Glomerular visceral epithelial cell (primary cell): ENCODE measurements at regions not wholly inside any gene's neighbourhood (a gene's known extent, or its start where the extent isn't known, plus 50 kb on each side); places are given as distances from the start of the nearest gene placed in this dataset.
A peak's percentile ranks its signal among the peaks of the same experiment; 100 is the strongest.

Source experiments
- DNase-seq: peaks from one replicate; pipeline ENCODE4 v3.0.0-alpha.2; 2016; ENCODE audit errors: extremely low spot score

DNA sequence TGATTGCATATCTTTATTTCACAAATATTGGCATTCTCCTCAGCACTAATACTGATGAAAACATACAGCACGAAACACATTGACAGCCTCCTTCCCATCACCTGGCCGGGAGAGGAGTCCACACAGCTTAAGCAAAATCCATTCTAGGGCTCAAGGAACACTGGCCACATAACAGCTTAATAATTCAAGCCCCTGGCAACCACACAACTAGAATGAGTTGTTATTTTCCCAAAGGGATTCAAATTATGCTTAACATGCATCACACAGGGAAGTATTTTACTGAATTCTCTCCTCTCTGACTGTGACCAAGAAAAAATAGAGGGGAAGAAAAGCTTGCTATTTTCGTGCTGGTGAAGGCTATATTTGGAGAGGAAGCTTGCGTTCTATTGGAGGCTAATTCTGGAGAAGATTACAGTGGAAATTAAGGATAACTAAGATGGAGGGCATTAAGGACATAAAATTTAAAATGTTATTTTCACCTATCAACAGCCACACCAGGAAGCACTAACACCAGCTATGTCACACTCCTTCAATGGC lies 198.5 kb downstream of the ADGRG6 start:
- DNase-seq = no peak

DNA sequence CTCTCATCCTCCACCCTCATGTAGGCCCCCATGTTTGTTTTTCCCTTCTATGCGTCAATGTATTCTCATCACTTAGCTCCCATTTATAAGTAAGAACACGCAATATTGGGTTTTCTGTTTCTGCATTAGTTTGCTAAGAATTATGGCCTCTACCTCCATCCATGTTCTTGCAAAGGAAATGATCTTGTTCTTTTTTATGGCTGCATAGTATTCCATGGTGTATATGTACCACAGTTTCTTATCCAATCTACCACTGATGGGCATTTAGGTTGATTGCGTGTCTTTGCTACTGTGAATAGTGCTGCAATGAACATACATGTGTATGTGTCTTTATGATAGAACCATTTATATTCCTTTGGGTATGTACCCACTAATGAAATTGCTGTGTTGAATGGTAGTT lies 200.0 kb downstream of the ADGRG6 start:
- DNase-seq = no peak

DNA sequence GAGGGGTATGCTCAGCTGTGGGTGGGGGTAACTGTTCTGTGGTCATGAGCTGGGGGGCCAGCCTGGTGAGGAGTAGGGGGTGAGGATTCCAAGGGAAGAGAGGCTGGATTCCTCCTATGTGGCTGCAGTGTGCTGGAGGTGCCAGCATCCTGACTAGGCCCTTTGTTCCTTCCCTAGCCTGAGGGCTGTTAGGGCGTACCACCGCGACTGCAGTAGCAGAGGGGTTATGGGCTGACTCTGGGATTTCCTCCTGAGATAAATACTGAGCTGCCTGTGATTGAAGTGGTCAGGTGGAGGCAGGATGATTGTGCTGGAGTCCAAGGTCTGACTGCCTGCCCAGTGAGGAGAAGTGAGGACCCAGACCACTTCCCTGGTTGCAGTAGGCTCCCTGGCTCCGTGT lies 205.3 kb downstream of the ADGRG6 start:
- DNase-seq = no peak

DNA sequence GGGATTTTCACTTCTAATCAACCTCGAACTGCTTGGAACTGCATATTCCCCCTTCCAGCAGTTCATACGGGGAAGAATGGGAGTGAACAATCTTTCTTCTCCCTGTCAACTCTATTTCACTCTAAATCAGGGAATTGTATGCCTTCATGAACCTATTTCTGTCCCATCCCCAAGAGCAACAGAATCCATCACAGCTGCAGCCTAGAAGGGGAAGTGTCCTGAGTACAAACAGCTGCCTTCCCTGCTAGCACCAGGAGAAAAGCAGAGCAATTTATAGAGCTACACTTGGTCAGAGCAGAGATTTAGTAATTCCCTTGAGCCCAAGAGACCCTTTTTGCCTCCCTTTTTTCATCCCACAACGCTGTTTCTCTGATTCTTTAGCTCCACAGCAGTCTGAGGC lies 208.4 kb downstream of the ADGRG6 start:
- DNase-seq = no peak

- no peak for DNase-seq
These were observed 216.3 kb downstream of the ADGRG6 start for GRCh38 chr6:142518126-142518525.

DNA sequence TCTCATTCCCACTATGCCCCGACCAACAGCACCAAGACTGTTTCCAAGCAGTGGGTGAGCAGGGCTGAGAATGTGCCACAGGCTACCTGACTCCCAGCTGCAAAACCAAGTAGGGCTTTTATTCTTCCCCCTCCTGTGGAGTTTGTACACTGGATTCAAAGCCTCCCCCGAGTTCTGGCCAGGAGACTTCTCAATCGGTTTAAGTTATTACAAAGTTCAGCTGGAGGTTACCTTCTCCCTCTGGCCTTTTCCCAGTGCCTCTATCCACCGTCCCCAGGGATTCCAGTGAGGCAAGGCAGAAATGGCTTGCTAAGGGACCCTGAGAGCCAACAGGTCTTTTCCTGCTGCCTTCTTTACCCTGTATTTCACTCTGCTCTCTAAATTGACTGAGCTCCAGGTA lies 217.0 kb downstream of the ADGRG6 start:
- DNase-seq = no peak

DNA sequence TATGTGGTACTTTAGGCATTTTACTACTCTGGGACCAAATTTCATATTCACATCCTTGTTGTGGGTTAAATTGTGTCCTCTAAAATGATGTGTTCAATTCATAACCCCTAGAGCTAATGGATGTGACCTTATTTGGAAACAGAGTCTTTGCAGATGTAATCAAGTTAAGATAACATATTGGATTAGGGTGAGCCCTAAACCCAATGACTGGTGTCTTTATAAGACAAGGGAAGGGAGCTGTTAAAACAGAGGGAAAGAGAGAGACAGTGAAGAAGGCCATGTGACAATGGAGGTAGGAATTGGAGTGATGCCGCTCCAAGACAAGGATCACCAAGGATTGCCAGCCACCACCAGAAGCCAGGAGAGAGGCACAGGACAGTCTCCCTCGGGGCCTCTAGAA lies 220.0 kb downstream of the ADGRG6 start:
- no peak for DNase-seq

GRCh38 chr6:142523515-142524375 lies 221.9 kb downstream of the ADGRG6 start:
- DNase-seq = no peak

DNA sequence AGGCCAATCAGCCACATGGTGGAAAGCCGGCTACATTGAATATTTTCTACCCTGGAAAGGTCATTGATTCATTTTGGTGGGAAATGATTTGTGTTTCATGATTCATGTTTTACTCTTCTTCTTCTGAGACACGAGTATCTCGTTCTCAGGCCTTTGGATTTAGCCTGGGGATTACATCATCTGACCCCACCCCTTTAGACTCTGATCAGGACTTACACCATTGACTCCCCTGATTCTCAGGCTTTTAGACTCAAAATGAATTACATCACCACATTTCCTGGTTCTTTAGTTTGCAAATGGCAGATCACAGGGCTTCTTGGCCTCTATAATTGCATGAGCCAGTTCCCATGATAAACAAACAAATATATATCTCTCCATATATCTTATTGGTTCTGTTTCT lies 228.8 kb downstream of the ADGRG6 start:
- DNase-seq = peak; percentile 50

DNA sequence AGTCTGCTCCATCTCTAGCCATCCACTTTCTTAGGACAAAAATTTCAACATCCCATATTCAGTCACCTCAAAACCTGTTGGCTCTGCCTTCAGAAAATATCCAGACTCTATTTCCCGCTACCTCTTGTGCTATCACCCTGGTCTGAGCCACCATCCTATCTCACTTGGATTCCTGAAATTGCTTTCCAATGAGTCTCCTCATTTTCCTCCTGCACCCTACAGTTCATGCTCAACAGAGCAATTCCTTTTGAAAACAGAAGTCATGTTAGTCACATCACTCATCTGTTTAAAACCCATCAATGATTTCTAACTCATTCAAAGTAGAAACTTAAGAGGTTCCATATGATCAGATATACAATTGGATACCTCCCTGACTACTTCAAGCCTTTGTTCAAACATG lies 229.9 kb downstream of the ADGRG6 start:
- DNase-seq = peak; percentile 88

DNA sequence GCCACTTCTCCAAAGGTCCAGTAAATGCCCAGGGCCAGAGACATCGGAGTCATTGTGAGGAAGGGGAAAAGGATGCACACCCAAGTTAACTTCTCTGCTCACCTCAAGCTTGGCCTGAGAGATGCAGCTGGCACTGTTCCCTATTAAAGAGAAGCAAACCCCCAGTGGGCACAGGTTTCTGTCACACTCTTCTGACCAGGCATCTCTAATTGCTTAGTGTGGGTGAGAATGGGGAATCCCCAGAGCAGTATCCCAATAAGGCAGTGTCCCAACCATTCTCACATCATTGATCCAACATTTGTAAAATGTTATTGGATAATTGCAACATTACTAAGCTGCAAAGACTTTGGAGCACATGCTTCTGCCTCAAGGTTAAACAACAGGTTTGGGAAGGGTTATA lies 232.3 kb downstream of the ADGRG6 start:
- peak; percentile 27 for DNase-seq

DNA sequence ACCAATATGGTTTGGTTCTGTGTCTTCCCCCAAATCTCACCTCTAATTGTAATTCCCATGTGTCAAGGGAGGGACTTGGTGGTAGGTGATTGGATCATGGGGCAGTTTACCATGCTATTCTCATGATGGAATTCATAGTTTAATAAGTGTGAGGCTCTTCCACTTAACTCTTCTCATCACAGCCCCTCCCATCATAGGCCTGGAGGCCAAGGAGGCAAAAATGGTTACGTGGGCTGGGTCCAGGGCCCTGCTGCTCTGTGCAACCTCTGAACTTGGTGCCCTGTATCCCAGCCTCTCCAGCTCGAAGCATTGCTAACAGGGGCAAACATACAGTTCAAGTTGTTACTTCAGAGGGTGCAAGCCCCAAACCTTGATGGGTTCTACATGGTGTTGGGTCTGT lies 232.7 kb downstream of the ADGRG6 start:
- no peak for DNase-seq

GRCh38 chr6:142537612-142538478 lies 236.0 kb downstream of the ADGRG6 start:
- no peak for DNase-seq

DNA sequence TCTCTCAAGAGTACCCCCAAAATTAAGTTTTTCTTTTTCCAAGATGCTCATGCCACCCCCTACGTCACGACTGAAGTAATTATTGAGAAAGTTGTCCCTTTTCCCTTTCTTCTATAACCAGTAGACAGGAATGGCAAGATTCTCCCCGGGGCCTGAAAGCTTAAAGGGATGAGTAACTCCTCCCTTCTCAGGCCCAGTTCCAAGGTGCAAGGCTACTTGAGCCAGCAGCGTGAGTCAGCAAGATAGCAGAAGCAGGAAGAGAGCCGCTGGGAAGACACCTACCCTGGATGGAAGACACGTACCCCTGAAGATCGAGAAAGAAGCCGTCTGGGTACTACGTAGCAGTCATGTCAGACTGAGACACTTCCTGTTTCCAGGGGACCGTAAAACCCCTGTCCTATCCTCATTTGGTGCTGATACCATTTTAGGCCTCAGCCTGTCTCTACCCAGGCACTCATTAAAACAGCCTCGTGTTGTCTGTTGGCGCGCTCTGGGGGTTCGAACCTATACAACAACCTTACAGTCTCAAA lies 241.0 kb downstream of the ADGRG6 start:
- DNase-seq = peak; percentile 82

DNA sequence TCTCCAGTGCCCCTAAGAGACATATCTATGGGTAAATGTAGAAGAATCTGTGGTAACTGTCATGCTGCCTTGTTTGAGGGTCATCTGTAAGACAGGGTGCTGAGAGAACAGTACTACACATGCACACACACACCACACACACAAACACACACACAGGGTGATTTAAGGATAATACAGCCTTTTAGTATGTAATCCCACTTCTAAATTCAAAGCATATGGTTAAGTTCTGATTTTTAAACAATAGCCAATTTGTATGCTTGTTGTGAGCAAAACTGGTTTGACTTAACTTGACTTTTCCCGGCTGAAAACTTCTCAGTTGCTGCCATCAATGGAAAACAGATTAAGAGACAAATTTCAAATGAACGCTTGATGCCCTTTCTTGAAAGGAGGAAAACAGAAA lies 241.8 kb downstream of the ADGRG6 start:
- DNase-seq = no peak

DNA sequence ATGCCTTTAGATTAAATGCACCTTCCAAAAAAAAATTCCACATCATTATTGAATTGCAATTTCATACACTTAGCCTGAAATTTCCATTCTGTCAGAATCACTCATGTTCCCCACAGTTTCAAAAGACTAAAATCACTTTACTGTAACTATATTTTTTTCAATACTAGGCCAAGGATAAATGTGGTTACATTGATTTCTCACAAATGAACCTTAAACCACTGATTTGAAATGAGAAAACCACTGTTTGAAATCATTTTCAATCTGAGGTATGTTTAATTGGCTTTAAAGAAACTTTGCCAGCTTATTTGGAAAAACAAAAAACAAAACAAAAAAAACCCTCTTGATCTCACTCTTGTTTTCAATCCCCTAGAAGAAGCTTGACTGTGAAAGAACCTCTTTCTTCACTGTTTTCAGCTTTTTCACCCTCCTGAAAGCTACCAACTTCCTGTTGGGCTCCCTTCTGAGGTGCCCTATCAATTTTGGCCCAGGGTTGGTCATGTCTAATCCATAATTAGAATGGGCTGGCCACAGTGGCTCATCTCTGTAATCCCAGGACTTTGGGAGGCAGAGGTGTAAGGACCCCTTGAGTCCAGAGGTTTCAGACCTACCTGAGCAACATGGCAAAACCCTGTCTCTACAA lies 242.5 kb downstream of the ADGRG6 start:
- no peak for DNase-seq

GRCh38 chr6:142545147-142545546 lies 243.3 kb downstream of the ADGRG6 start:
- DNase-seq = no peak

DNA sequence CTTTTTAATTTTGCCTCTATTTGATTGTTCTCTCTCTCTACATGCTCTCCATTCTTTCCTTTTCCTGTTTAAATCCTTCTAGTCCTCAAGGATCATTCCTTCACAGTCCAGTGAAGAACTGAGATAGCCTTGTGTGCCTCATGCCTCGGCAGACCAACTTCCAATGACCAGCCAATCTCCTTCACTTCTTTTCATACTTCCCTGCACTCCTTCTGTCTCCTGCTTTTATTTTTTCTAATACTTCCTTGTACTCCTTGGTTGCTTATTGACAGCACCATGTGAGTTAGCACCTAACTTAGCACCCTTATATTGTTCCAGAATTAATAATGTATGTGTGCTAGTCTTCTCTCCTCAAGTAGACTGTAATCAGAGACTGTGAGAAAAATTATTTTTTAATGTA lies 246.8 kb downstream of the ADGRG6 start:
- no peak for DNase-seq

GRCh38 chr6:142550310-142551063 lies 248.7 kb downstream of the ADGRG6 start:
- DNase-seq = no peak

DNA sequence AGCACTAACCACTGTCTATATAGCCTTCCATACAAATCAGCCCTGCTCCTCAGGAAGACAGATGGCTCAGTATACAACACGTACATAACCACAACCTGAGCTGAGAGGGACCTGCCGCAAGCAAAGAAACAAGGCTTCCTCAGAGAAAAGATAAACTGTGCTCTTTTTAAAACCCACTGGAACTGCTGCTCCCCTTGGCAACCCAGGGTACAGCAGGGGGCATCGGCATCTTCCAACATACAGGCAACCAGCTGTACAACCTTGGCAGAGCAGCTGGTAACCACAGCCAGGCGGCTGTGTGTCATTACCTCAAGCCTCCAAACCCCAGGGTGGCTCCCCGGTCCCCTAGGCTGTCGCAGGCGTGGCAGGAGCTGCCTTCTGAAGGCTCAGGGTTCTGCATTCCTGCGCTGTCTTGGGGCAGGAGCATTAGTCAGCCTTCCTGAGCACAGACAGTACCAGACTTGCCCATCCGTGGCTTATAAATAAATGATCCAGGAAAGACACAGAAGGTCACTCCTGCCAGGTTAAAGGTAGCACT lies 249.5 kb downstream of the ADGRG6 start:
- DNase-seq = peak; percentile 88

DNA sequence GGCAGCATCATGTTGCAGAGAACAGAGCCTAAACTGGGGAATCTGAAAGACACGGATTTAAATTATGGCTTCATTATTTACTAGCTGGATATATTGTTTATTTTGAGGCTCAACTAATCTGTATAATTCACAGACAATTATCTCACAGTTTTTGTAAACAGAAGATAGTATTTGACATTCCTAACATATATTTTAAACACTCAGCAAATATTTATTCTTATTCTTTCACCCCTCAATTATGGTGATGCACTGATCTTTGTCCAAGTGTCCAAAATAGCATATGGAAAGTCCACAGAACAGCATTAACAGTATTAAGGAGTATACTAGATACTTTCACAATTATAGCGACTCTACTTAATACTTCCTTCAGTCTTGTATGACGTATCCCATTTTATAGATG lies 257.0 kb downstream of the ADGRG6 start:
- DNase-seq = no peak
